GM12864 (cell line): ENCODE measurements at regions not wholly inside any gene's neighbourhood (a gene's known extent, or its start where the extent isn't known, plus 50 kb on each side); places are given as distances from the start of the nearest gene placed in this dataset.

Experiments
- DNase-seq: peaks from one replicate; pipeline ENCODE4 v3.0.0-alpha.2; 2011; ENCODE audit warnings: low read depth
- H3K4me3 ChIP-seq: 2 replicates; pipeline ENCODE4 v1.5.1; 2011; ENCODE audit warnings: mild to moderate bottlenecking, low read depth, low read length, control low read depth
- CTCF ChIP-seq: IDR thresholded peaks from 2 replicates; pipeline ENCODE4 v1.5.1; 2011; ENCODE audit warnings: low read depth, mild to moderate bottlenecking, moderate library complexity, low read length, control low read depth, inconsistent platforms; ENCODE audit errors: missing control alignments

- H3K4me3 ChIP-seq, result no peak overlapping the region
- no peak for TF ChIP-seq CTCF
- no peak for DNase-seq
Observed at GRCh38 chr11:104366321-104366734, 202.4 kb upstream of the PDGFD start.

- TF ChIP-seq CTCF, result no peak
- H3K4me3 ChIP-seq, result no peak overlapping the region
- no peak for DNase-seq
Observed at GRCh38 chr11:104365676-104366075, 201.7 kb upstream of the PDGFD start.

- no peak overlapping the region for H3K4me3 ChIP-seq
- TF ChIP-seq CTCF, result no peak
- no peak for DNase-seq
Observed at GRCh38 chr11:104361975-104362374, 198.0 kb upstream of the PDGFD start.

DNA sequence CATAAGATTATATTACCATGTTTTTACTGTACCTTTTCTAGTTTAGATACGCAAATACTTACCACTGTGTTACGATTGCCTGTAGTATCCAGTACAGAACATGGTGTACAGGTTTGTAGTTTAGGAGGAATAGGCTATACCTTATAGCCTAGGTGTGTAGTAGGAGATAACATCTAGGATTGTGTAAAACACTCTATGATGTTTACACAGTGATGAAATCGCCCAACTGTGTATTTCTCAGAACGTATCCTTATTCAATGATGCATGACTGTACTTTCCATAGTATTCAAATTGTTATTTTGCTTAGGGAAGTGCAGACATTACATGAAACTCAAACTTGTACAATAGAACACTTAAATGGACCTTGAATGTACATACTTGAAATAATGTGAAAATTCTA, 188.1 kb upstream of the PDGFD start:
- no peak for TF ChIP-seq CTCF
- H3K4me3 ChIP-seq, result no peak overlapping the region
- no peak for DNase-seq

DNA sequence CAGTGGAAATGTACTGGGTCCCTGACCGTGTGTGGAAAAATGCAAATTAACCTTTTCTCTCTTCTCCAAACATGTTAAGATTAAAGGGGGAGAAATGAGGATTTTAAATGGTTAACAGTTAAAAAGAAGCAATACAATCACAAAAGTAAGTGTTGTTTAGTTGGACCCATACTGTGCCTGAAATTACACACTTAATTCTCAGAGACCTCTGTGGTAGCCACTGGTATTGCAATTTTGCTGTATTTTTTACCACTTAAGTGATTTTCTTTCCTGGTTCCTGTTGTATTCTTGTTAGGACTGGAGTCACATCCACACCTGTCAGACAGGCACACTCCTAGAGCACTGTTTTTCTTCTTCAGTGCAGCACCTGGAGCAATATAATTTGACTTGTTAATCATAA, 179.6 kb upstream of the PDGFD start:
- peak; percentile 53 for TF ChIP-seq CTCF
- no peak for DNase-seq
- no peak overlapping the region for H3K4me3 ChIP-seq

- H3K4me3 ChIP-seq, result no peak overlapping the region
- DNase-seq, result no peak
- TF ChIP-seq CTCF, result no peak
Observed at GRCh38 chr11:104340590-104340989, 176.6 kb upstream of the PDGFD start.

GRCh38 chr11:104339380-104339831, 175.5 kb upstream of the PDGFD start:
- no peak for TF ChIP-seq CTCF
- no peak overlapping the region for H3K4me3 ChIP-seq
- no peak for DNase-seq
